ENCODE measurements at regions not wholly inside any gene's neighbourhood (a gene's known extent, or its start where the extent isn't known, plus 50 kb on each side); places are given as distances from the start of the nearest gene placed in this dataset.

- DNase-seq, result no peak
Observed at GRCh38 chr16:62681819-62682218, 645.6 kb upstream of the CDH8 start.

GRCh38 chr16:62678796-62679195, 642.6 kb upstream of the CDH8 start:
- DNase-seq, result no peak

GRCh38 chr16:62676306-62676705, 640.1 kb upstream of the CDH8 start:
- DNase-seq, result no peak

- no peak for DNase-seq
Observed at GRCh38 chr16:62665269-62665668, 629.0 kb upstream of the CDH8 start.

- no peak for DNase-seq
Observed at GRCh38 chr16:62664566-62664965, 628.3 kb upstream of the CDH8 start.

GRCh38 chr16:62661435-62661834, 625.2 kb upstream of the CDH8 start:
- DNase-seq, result no peak

- no peak for DNase-seq
Observed at GRCh38 chr16:62657116-62657515, 620.9 kb upstream of the CDH8 start.

GRCh38 chr16:62652441-62653120, 616.3 kb upstream of the CDH8 start:
- no peak for DNase-seq

- DNase-seq, result no peak
Observed at GRCh38 chr16:62648256-62648655, 612.0 kb upstream of the CDH8 start.

- DNase-seq, result no peak
Observed at GRCh38 chr16:62644030-62644812, 608.0 kb upstream of the CDH8 start.

- no peak for DNase-seq
Observed at GRCh38 chr16:62642677-62643076, 606.4 kb upstream of the CDH8 start.

GRCh38 chr16:62639890-62640289, 603.7 kb upstream of the CDH8 start:
- DNase-seq, result no peak

GRCh38 chr16:62638964-62639870, 603.0 kb upstream of the CDH8 start:
- DNase-seq, result no peak

GRCh38 chr16:62638324-62638911, 602.2 kb upstream of the CDH8 start:
- DNase-seq, result no peak

GRCh38 chr16:62625326-62625725, 589.1 kb upstream of the CDH8 start:
- no peak for DNase-seq

GRCh38 chr16:62620275-62620674, 584.0 kb upstream of the CDH8 start:
- no peak for DNase-seq

- DNase-seq, result no peak
Observed at GRCh38 chr16:62615526-62615925, 579.3 kb upstream of the CDH8 start.

GRCh38 chr16:62610291-62610690, 574.1 kb upstream of the CDH8 start:
- no peak for DNase-seq

- no peak for DNase-seq
Observed at GRCh38 chr16:62602790-62603189, 566.6 kb upstream of the CDH8 start.

- no peak for DNase-seq
Observed at GRCh38 chr16:62597875-62598274, 561.6 kb upstream of the CDH8 start.

GRCh38 chr16:62596584-62596983, 560.3 kb upstream of the CDH8 start:
- no peak for DNase-seq

- no peak for DNase-seq
Observed at GRCh38 chr16:62596125-62596524, 559.9 kb upstream of the CDH8 start.
